Stomach (tissue), 4 donors: ENCODE measurements at regions not wholly inside any gene's neighbourhood (a gene's known extent, or its start where the extent isn't known, plus 50 kb on each side); places are given as distances from the start of the nearest gene placed in this dataset.

Experiments
- CTCF ChIP-seq, 7 experiments: fragments of 450-650 bp in 4 of 7; fragments of 200-600 bp in 3 of 7; sonication (generic) in 3 of 7; IDR thresholded peaks; one replicate each; pipeline ENCODE4 v1.5.1; 2016 to 2019; ENCODE audit warnings: antibody characterized with exemption in 7 of 7, control low read depth in 2 of 7, mild to moderate bottlenecking in 1 of 7
- EP300 ChIP-seq: sonication (generic); formaldehyde crosslinking; IDR thresholded peaks from one replicate; pipeline ENCODE4 v1.6.1; 2017; ENCODE audit warnings: antibody characterized with exemption
- POLR2AphosphoS5 ChIP-seq, 3 donors: sonication (generic); formaldehyde crosslinking; IDR thresholded peaks; one replicate each; pipeline ENCODE4 v1.6.1; 2016; ENCODE audit warnings: antibody characterized with exemption in 3 of 3

- TF ChIP-seq CTCF (IDR thresholded peaks at IDR 0.05) (no peak), POLR2AphosphoS5 (IDR thresholded peaks at IDR 0.05) (no peak), EP300 (no peak)
Observed at GRCh38 chr12:113725557-113725876, 240.6 kb downstream of the RBM19 start.
